ENCODE measurements at regions not wholly inside any gene's neighbourhood (a gene's known extent, or its start where the extent isn't known, plus 50 kb on each side); places are given as distances from the start of the nearest gene placed in this dataset.

DNA sequence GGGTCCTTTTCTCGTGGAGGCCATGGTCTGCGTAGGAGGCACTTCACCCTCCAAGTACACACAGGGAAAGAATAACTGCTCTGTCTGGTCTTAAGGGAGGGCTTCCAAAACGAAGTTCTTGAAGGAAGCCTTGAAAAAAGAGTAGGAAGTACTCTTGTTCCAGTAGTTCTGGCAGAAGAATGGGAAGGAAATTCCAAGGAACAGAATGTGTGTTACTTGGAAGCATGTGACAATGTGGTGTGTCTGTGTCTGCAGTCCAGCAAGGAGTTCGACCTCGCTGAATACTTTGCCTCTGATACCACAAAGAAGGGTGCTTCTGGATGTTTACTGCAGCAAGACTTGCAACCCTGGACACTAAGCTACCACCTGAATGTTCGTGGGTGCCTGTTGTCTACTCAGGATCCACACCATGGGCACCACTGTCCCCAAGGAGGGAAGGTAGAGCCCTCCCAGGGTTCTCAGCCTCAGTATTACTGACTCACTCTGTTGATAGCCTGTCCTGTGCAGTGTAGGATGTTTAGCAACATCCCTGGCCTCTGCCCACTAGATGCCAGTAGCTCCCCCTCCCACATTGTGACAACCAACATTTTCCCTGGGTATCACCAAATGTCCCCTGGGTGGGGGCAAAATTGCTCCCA, 471.6 kb upstream of the CDH4 start:
- H3K27me3 ChIP-seq (ENCODE audit: insufficient read depth), result no peaks in the 10 kb centered on the region
- no peaks in the 10 kb centered on the region for H3K9me2 ChIP-seq
- no peak overlapping the region for H3K4me2 ChIP-seq
- H3K79me2 ChIP-seq (ENCODE audit: insufficient read depth), result no peaks in the 10 kb centered on the region
- H3K4me1 ChIP-seq (ENCODE audit: control insufficient read depth in 1 of 2, insufficient read depth in 2 of 2, low read depth in 1 of 2, low read length in 1 of 2), result no peaks in the 10 kb centered on the region
- H4K20me1 ChIP-seq (ENCODE audit: insufficient read depth), result no peaks in the 10 kb centered on the region
- no peaks in the 10 kb centered on the region for H3F3A ChIP-seq (replicated peaks; ENCODE audit: insufficient read depth)
- no peak for DNase-seq
- TF ChIP-seq MEF2A (IDR thresholded peaks at IDR 0.05; ENCODE audit: borderline replicate concordance, low read depth) (no peak), TCF12 (IDR thresholded peaks at IDR 0.05) (no peak), JUND (IDR thresholded peaks at IDR 0.05) (no peak), YY1 (IDR thresholded peaks at IDR 0.05; ENCODE audit: low read depth) (no peak), GATA2 (CRISPR knock-in tag; IDR thresholded peaks at IDR 0.05) (no peak), SIN3A (IDR thresholded peaks at IDR 0.05; ENCODE audit: borderline replicate concordance, low read depth, low read length) (no peak), SMC3 (IDR thresholded peaks at IDR 0.05; ENCODE audit: low read depth, low read length) (no peak), POLR2AphosphoS5 (IDR thresholded peaks at IDR 0.05; ENCODE audit: low read depth, low read length) (no peak), NFIC (IDR thresholded peaks at IDR 0.05; ENCODE audit: borderline replicate concordance) (no peak), USF2 (IDR thresholded peaks at IDR 0.05; ENCODE audit: borderline replicate concordance, low read depth, low read length) (no peak)
- TF ChIP-seq, protein P1, sequence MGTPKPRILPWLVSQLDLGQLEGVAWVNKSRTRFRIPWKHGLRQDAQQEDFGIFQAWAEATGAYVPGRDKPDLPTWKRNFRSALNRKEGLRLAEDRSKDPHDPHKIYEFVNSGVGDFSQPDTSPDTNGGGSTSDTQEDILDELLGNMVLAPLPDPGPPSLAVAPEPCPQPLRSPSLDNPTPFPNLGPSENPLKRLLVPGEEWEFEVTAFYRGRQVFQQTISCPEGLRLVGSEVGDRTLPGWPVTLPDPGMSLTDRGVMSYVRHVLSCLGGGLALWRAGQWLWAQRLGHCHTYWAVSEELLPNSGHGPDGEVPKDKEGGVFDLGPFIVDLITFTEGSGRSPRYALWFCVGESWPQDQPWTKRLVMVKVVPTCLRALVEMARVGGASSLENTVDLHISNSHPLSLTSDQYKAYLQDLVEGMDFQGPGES (IDR thresholded peaks at IDR 0.05; ENCODE audit: low read depth, low read length), result no peak
- TF ChIP-seq, protein P2, sequence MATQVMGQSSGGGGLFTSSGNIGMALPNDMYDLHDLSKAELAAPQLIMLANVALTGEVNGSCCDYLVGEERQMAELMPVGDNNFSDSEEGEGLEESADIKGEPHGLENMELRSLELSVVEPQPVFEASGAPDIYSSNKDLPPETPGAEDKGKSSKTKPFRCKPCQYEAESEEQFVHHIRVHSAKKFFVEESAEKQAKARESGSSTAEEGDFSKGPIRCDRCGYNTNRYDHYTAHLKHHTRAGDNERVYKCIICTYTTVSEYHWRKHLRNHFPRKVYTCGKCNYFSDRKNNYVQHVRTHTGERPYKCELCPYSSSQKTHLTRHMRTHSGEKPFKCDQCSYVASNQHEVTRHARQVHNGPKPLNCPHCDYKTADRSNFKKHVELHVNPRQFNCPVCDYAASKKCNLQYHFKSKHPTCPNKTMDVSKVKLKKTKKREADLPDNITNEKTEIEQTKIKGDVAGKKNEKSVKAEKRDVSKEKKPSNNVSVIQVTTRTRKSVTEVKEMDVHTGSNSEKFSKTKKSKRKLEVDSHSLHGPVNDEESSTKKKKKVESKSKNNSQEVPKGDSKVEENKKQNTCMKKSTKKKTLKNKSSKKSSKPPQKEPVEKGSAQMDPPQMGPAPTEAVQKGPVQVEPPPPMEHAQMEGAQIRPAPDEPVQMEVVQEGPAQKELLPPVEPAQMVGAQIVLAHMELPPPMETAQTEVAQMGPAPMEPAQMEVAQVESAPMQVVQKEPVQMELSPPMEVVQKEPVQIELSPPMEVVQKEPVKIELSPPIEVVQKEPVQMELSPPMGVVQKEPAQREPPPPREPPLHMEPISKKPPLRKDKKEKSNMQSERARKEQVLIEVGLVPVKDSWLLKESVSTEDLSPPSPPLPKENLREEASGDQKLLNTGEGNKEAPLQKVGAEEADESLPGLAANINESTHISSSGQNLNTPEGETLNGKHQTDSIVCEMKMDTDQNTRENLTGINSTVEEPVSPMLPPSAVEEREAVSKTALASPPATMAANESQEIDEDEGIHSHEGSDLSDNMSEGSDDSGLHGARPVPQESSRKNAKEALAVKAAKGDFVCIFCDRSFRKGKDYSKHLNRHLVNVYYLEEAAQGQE (IDR thresholded peaks at IDR 0.05; ENCODE audit: low read depth, low read length), result no peak
- CTCF ChIA-PET, result interaction anchor here (1.0 kb wide), 1 partner anchor 565 kb away, joined by 3 read pairs; no protein-coding TSS in a partner anchor
- H3K4me3 ChIP-seq (ENCODE audit: low read depth in 2 of 2, low read length in 1 of 2), result no peak overlapping the region
- H3K27ac ChIP-seq (ENCODE audit: low read depth in 2 of 2, low read length in 1 of 2), result no peak overlapping the region
- H3K9me3 ChIP-seq, result no peaks in the 10 kb centered on the region
- 21% methylated on average over 6 of the region's 6 CpGs for WGBS (ENCODE audit: low lambda C conversion rate)
- H3K36me3 ChIP-seq (replicated peaks in 1 of 2; ENCODE audit: control insufficient read depth in 1 of 2, insufficient read depth in 2 of 2, low read length in 1 of 2), result no peaks in the 10 kb centered on the region
- POLR2A ChIA-PET, result no interaction called here
- H3K9ac ChIP-seq, result no peak overlapping the region
- H2AFZ ChIP-seq (ENCODE audit: low read depth), result no peak overlapping the region

Measured in SK-N-SH (cell line).